ENCODE measurements at regions not wholly inside any gene's neighbourhood (a gene's known extent, or its start where the extent isn't known, plus 50 kb on each side); places are given as distances from the start of the nearest gene placed in this dataset.
A peak's percentile ranks its signal among the peaks of the same experiment; 100 is the strongest.

GRCh38 chr12:54129028-54129903 lies 59.5 kb downstream of the SMUG1 start:
- no peak for DNase-seq
- WGBS, 4 donors = 73 to 77% (median 76%) methylated on average over 14 to 20 of the region's 20 CpGs
- H3K27ac ChIP-seq = peak overlapping the region in 1 of 5 donors; percentile 30
- no peaks in the 10 kb centered on the region for H3K36me3 ChIP-seq (replicated peaks in 1 of 2)
- intact Hi-C loops (cut with DNase I) = no loop called here
- H3K27me3 ChIP-seq = no peaks in the 10 kb centered on the region
- H3K4me1 ChIP-seq (replicated peaks in 1 of 2) = peaks cover 0 to 10% of the 10 kb centered on the region in 2 donors
- no peaks in the 10 kb centered on the region for H3K9me3 ChIP-seq (replicated peaks in 1 of 3)
- no peak overlapping the region for H3K4me3 ChIP-seq
- TF ChIP-seq POLR2A (IDR thresholded peaks at IDR 0.05) = no peak
- TF ChIP-seq CTCF (IDR thresholded peaks at IDR 0.05) = no peak

Measured in adrenal gland (tissue), 9 donors.